Smooth muscle cell (in vitro differentiated cells): ENCODE measurements at regions not wholly inside any gene's neighbourhood (a gene's known extent, or its start where the extent isn't known, plus 50 kb on each side); places are given as distances from the start of the nearest gene placed in this dataset.

Experiments
- DNase-seq: peaks from one replicate; lab custom pipeline; 2025; ENCODE audit not compliant: unreplicated experiment; lab: John Stamatoyannopoulos, UW
- H2AFZ ChIP-seq: fragments of 200-600 bp; sonication (generic); 2 replicates; pipeline ENCODE4 v1.6.0; 2016; ENCODE audit warnings: antibody characterized with exemption, low read depth, mild to moderate bottlenecking
- H3F3A ChIP-seq: fragments of 200-600 bp; sonication (generic); 2 replicates; pipeline ENCODE4 v1.6.0; 2017; ENCODE audit warnings: antibody characterized with exemption, low read depth
- H3K27ac ChIP-seq: fragments of 200-600 bp; sonication (generic); 2 replicates; pipeline ENCODE4 v1.5.1; 2016; ENCODE audit warnings: low read depth, mild to moderate bottlenecking
- H3K27me3 ChIP-seq: fragments of 200-600 bp; sonication (generic); 2 replicates; pipeline ENCODE4 v1.6.1; 2016; ENCODE audit warnings: low read depth, mild to moderate bottlenecking
- H3K36me3 ChIP-seq: fragments of 200-600 bp; sonication (generic); 2 replicates; pipeline ENCODE4 v1.5.1; 2016; ENCODE audit warnings: low read depth
- H3K4me1 ChIP-seq: fragments of 200-600 bp; sonication (generic); 2 replicates; pipeline ENCODE4 v1.5.1; 2016; ENCODE audit warnings: low read depth
- H3K4me2 ChIP-seq: fragments of 200-600 bp; sonication (generic); 2 replicates; pipeline ENCODE4 v1.6.0; 2016; ENCODE audit warnings: mild to moderate bottlenecking
- H3K4me3 ChIP-seq: fragments of 200-600 bp; sonication (generic); 2 replicates; pipeline ENCODE4 v1.5.1; 2016; ENCODE audit warnings: mild to moderate bottlenecking
- H3K79me2 ChIP-seq: fragments of 200-600 bp; sonication (generic); 2 replicates; pipeline ENCODE4 v1.6.0; 2016; ENCODE audit warnings: low read depth, mild to moderate bottlenecking
- H3K9ac ChIP-seq: fragments of 200-600 bp; sonication (generic); 2 replicates; pipeline ENCODE4 v1.6.0; 2016; ENCODE audit warnings: low read depth
- H3K9me3 ChIP-seq: fragments of 200-600 bp; sonication (generic); replicated peaks from 2 replicates; pipeline ENCODE4 v1.5.1; 2016; ENCODE audit warnings: low read depth
- H4K20me1 ChIP-seq: fragments of 200-600 bp; sonication (generic); 2 replicates; pipeline ENCODE4 v1.6.0; 2016; ENCODE audit warnings: low read depth
- CTCF ChIP-seq: fragments of 200-600 bp; sonication (generic); IDR thresholded peaks from 2 replicates; pipeline ENCODE4 v1.5.1; 2017; ENCODE audit warnings: borderline replicate concordance, mild to moderate bottlenecking, antibody characterized with exemption; ENCODE audit not compliant: insufficient read depth, poor library complexity, severe bottlenecking
- WGBS: methylation state at CpG from one replicate; pipeline ENCODE4 v1.1.7; 2016; ENCODE audit warnings: low lambda C conversion rate; 5-methylcytosine and 5-hydroxymethylcytosine counted together

- Histone ChIP-seq H3K36me3 (no peaks in the 10 kb centered on the region), H3K27me3 (no peaks in the 10 kb centered on the region), H3K9ac (no peak overlapping the region), H3F3A (no peaks in the 10 kb centered on the region), H3K27ac (no peak overlapping the region), H3K79me2 (no peaks in the 10 kb centered on the region), H3K4me2 (no peak overlapping the region), H3K4me1 (no peaks in the 10 kb centered on the region), H2AFZ (no peak overlapping the region), H3K9me3 (no peaks in the 10 kb centered on the region), H4K20me1 (no peaks in the 10 kb centered on the region), H3K4me3 (no peak overlapping the region)
- TF ChIP-seq CTCF: no peak
- no peak for DNase-seq
- 68% methylated on average over 2 of the region's 2 CpGs for WGBS
These were observed 295.6 kb upstream of the DDHD1 start for GRCh38 chr14:53448682-53449081.

- no peak for TF ChIP-seq CTCF
- Histone ChIP-seq H3K79me2 (no peaks in the 10 kb centered on the region), H3K9me3 (no peaks in the 10 kb centered on the region), H3K4me3 (no peak overlapping the region), H3K36me3 (no peaks in the 10 kb centered on the region), H4K20me1 (no peaks in the 10 kb centered on the region), H3K4me1 (no peaks in the 10 kb centered on the region), H3K9ac (no peak overlapping the region), H3K27me3 (no peaks in the 10 kb centered on the region), H3K4me2 (no peak overlapping the region), H2AFZ (no peak overlapping the region), H3K27ac (no peak overlapping the region), H3F3A (no peaks in the 10 kb centered on the region)
- no peak for DNase-seq
- 96% methylated on average over 5 of the region's 5 CpGs for WGBS
These were observed 291.7 kb upstream of the DDHD1 start for GRCh38 chr14:53444677-53445312.

- no peak for TF ChIP-seq CTCF
- Histone ChIP-seq H3K4me3 (no peak overlapping the region), H3K9me3 (no peaks in the 10 kb centered on the region), H3F3A (no peaks in the 10 kb centered on the region), H3K4me1 (no peaks in the 10 kb centered on the region), H3K4me2 (no peak overlapping the region), H2AFZ (no peak overlapping the region), H3K27me3 (no peaks in the 10 kb centered on the region), H3K27ac (no peak overlapping the region), H3K79me2 (no peaks in the 10 kb centered on the region), H3K36me3 (no peaks in the 10 kb centered on the region), H3K9ac (no peak overlapping the region), H4K20me1 (no peaks in the 10 kb centered on the region)
- DNase-seq: no peak
- 87% methylated on average over 6 of the region's 6 CpGs for WGBS
These were observed 288.7 kb upstream of the DDHD1 start for GRCh38 chr14:53441789-53442188.

- Histone ChIP-seq H3K4me1 (no peaks in the 10 kb centered on the region), H3K79me2 (no peaks in the 10 kb centered on the region), H3F3A (no peaks in the 10 kb centered on the region), H3K9me3 (no peaks in the 10 kb centered on the region), H3K4me3 (no peak overlapping the region), H2AFZ (no peak overlapping the region), H3K36me3 (no peaks in the 10 kb centered on the region), H4K20me1 (no peaks in the 10 kb centered on the region), H3K9ac (no peak overlapping the region), H3K27me3 (no peaks in the 10 kb centered on the region), H3K4me2 (no peak overlapping the region), H3K27ac (no peak overlapping the region)
- no peak for TF ChIP-seq CTCF
- DNase-seq: no peak
These were observed 284.7 kb upstream of the DDHD1 start for GRCh38 chr14:53437858-53438257.
